ENCODE measurements at regions not wholly inside any gene's neighbourhood (a gene's known extent, or its start where the extent isn't known, plus 50 kb on each side); places are given as distances from the start of the nearest gene placed in this dataset.

GRCh38 chr5:35341189-35341588 is 110.9 kb upstream of the PRLR start:
- Histone ChIP-seq H3K27me3 (replicated peaks; ENCODE audit: insufficient read depth) (no peaks in the 10 kb centered on the region), H3K27ac (no peak overlapping the region), H3K9me3 (no peaks in the 10 kb centered on the region), H3K4me3 (no peak overlapping the region), H3K4me1 (replicated peaks) (no peaks in the 10 kb centered on the region), H3K36me3 (no peaks in the 10 kb centered on the region)
- intact Hi-C loops (cut with DNase I), result no loop called here
- TF ChIP-seq POLR2A (IDR thresholded peaks at IDR 0.05) (no peak), POLR2AphosphoS5 (IDR thresholded peaks at IDR 0.05) (no peak)
- TF ChIP-seq, protein P1, sequence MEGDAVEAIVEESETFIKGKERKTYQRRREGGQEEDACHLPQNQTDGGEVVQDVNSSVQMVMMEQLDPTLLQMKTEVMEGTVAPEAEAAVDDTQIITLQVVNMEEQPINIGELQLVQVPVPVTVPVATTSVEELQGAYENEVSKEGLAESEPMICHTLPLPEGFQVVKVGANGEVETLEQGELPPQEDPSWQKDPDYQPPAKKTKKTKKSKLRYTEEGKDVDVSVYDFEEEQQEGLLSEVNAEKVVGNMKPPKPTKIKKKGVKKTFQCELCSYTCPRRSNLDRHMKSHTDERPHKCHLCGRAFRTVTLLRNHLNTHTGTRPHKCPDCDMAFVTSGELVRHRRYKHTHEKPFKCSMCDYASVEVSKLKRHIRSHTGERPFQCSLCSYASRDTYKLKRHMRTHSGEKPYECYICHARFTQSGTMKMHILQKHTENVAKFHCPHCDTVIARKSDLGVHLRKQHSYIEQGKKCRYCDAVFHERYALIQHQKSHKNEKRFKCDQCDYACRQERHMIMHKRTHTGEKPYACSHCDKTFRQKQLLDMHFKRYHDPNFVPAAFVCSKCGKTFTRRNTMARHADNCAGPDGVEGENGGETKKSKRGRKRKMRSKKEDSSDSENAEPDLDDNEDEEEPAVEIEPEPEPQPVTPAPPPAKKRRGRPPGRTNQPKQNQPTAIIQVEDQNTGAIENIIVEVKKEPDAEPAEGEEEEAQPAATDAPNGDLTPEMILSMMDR (IDR thresholded peaks at IDR 0.05), result no peak
- 100% methylated on average over 1 of the region's 1 CpG for WGBS
- DNase-seq (ENCODE audit: low spot score), result no peak

GRCh38 chr5:35339616-35340100 is 109.4 kb upstream of the PRLR start:
- TF ChIP-seq POLR2A (IDR thresholded peaks at IDR 0.05) (no peak), POLR2AphosphoS5 (IDR thresholded peaks at IDR 0.05) (no peak)
- TF ChIP-seq, protein P1 (IDR thresholded peaks at IDR 0.05), result no peak
- no peak overlapping the region for H3K4me3 ChIP-seq
- H3K27me3 ChIP-seq (replicated peaks; ENCODE audit: insufficient read depth), result no peaks in the 10 kb centered on the region
- intact Hi-C loops (cut with DNase I), result no loop called here
- WGBS, result 39% methylated on average over 1 of the region's 1 CpG
- H3K4me1 ChIP-seq (replicated peaks), result no peaks in the 10 kb centered on the region
- no peaks in the 10 kb centered on the region for H3K36me3 ChIP-seq
- H3K9me3 ChIP-seq, result no peaks in the 10 kb centered on the region
- no peak for DNase-seq (ENCODE audit: low spot score)
- no peak overlapping the region for H3K27ac ChIP-seq

GRCh38 chr5:35339006-35339405 is 108.7 kb upstream of the PRLR start:
- intact Hi-C loops (cut with DNase I), result no loop called here
- Histone ChIP-seq H3K27me3 (replicated peaks; ENCODE audit: insufficient read depth) (no peaks in the 10 kb centered on the region), H3K4me3 (no peak overlapping the region), H3K4me1 (replicated peaks) (no peaks in the 10 kb centered on the region), H3K36me3 (no peaks in the 10 kb centered on the region), H3K9me3 (no peaks in the 10 kb centered on the region), H3K27ac (no peak overlapping the region)
- no peak for DNase-seq (ENCODE audit: low spot score)
- WGBS, result 100% methylated on average over 1 of the region's 1 CpG
- TF ChIP-seq POLR2A (IDR thresholded peaks at IDR 0.05) (no peak), POLR2AphosphoS5 (IDR thresholded peaks at IDR 0.05) (no peak)
- TF ChIP-seq, protein P1 (IDR thresholded peaks at IDR 0.05), result no peak

GRCh38 chr5:35338157-35338453 is 107.8 kb upstream of the PRLR start:
- Histone ChIP-seq H3K4me1 (replicated peaks) (no peaks in the 10 kb centered on the region), H3K4me3 (no peak overlapping the region), H3K27ac (no peak overlapping the region), H3K27me3 (replicated peaks; ENCODE audit: insufficient read depth) (no peaks in the 10 kb centered on the region), H3K36me3 (no peaks in the 10 kb centered on the region), H3K9me3 (no peaks in the 10 kb centered on the region)
- intact Hi-C loops (cut with DNase I), result no loop called here
- DNase-seq (ENCODE audit: low spot score), result no peak
- no peak for TF ChIP-seq POLR2A (IDR thresholded peaks at IDR 0.05)
- TF ChIP-seq, protein P1 (IDR thresholded peaks at IDR 0.05), result no peak
- no peak for TF ChIP-seq POLR2AphosphoS5 (IDR thresholded peaks at IDR 0.05)

GRCh38 chr5:35337340-35338156 is 107.3 kb upstream of the PRLR start:
- Histone ChIP-seq H3K4me3 (no peak overlapping the region), H3K36me3 (no peaks in the 10 kb centered on the region), H3K27me3 (replicated peaks; ENCODE audit: insufficient read depth) (no peaks in the 10 kb centered on the region), H3K4me1 (replicated peaks) (no peaks in the 10 kb centered on the region), H3K27ac (no peak overlapping the region), H3K9me3 (no peaks in the 10 kb centered on the region)
- TF ChIP-seq POLR2A (IDR thresholded peaks at IDR 0.05), result no peak
- TF ChIP-seq, protein P1 (IDR thresholded peaks at IDR 0.05), result no peak
- TF ChIP-seq POLR2AphosphoS5 (IDR thresholded peaks at IDR 0.05), result no peak
- intact Hi-C loops (cut with DNase I), result no loop called here
- whole genome bisulfite sequencing, result 66% methylated on average over 7 of the region's 7 CpGs
- DNase-seq (ENCODE audit: low spot score), result no peak
